ENCODE measurements at regions not wholly inside any gene's neighbourhood (a gene's known extent, or its start where the extent isn't known, plus 50 kb on each side); places are given as distances from the start of the nearest gene placed in this dataset.

GRCh38 chr18:4858379-4859127 is 338.5 kb downstream of the AKAIN1 start:
- H2BK120ac ChIP-seq (ENCODE audit: low read depth, low read length) = no peak overlapping the region
- H3K27ac ChIP-seq (ENCODE audit: low read length, poor library complexity, severe bottlenecking) = no peak overlapping the region
- H3K79me1 ChIP-seq (replicated peaks; ENCODE audit: low read length, poor library complexity, severe bottlenecking) = no peaks in the 10 kb centered on the region
- no peak overlapping the region for H3K18ac ChIP-seq (ENCODE audit: low read depth in 1 of 2, low read length in 2 of 2)
- H3K36me3 ChIP-seq (ENCODE audit: control insufficient read depth in 1 of 2, insufficient read depth in 2 of 2, low read depth in 1 of 2, low read length in 2 of 2) = no peaks in the 10 kb centered on the region
- no peaks in the 10 kb centered on the region for H3K27me3 ChIP-seq (ENCODE audit: control insufficient read depth in 1 of 2, insufficient read depth in 1 of 2, low read length in 2 of 2)
- H2BK15ac ChIP-seq (ENCODE audit: low read depth, poor library complexity, severe bottlenecking) = no peak overlapping the region
- H3K4me1 ChIP-seq (ENCODE audit: control insufficient read depth, insufficient read depth, low read depth, low read length) = no peaks in the 10 kb centered on the region
- H2BK12ac ChIP-seq (ENCODE audit: low read length in 2 of 2) = no peak overlapping the region
- no peak overlapping the region for H3K9ac ChIP-seq (ENCODE audit: low read length)
- no peak overlapping the region for H2AK5ac ChIP-seq (ENCODE audit: low read length, severe bottlenecking)
- H2AFZ ChIP-seq (ENCODE audit: low read depth, low read length) = no peak overlapping the region
- H3K9me3 ChIP-seq (ENCODE audit: control insufficient read depth, low read length) = peaks cover 38% of the 10 kb centered on the region
- H3K4me2 ChIP-seq (ENCODE audit: low read length, poor library complexity, severe bottlenecking) = no peak overlapping the region
- H3K14ac ChIP-seq (ENCODE audit: low read length in 2 of 2) = no peak overlapping the region
- H2BK5ac ChIP-seq (ENCODE audit: low read depth, low read length, poor library complexity, severe bottlenecking) = no peak overlapping the region
- no peak for DNase-seq
- no peak overlapping the region for H3K23ac ChIP-seq (ENCODE audit: low read length in 2 of 2)
- H3K4me3 ChIP-seq (ENCODE audit: insufficient read depth in 1 of 2, low read depth in 1 of 2, low read length in 2 of 2) = no peak overlapping the region
- H4K91ac ChIP-seq (ENCODE audit: low read length) = no peak overlapping the region
- no peak overlapping the region for H4K8ac ChIP-seq (ENCODE audit: low read length)
- 29% methylated on average over 1 of the region's 3 CpGs for WGBS
- no peak overlapping the region for H3K4ac ChIP-seq (ENCODE audit: low read depth in 1 of 2, low read length in 2 of 2)

DNA sequence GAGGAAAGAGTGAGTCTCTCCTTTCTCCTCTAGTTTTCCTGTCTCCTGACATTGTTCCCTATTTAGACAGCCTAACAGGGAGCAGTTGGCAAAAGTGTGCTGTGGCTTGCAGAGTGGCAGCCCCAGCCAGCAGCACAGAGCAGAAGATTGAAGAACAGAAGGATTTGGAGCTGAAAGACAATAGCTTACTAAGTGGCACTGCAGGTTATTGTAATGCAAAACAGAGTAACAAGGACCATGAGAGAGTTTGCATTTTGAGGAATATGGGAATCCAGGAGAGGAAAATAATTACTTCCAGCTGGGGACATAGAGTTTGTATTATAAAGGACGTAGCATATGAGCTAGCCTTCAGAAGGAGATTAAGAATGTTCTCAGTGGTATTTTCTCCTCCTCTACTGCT is 342.4 kb downstream of the AKAIN1 start:
- Histone ChIP-seq H2BK12ac (ENCODE audit: low read length in 2 of 2) (no peak overlapping the region), H4K91ac (ENCODE audit: low read length) (no peak overlapping the region), H3K18ac (ENCODE audit: low read depth in 1 of 2, low read length in 2 of 2) (no peak overlapping the region), H4K8ac (ENCODE audit: low read length) (no peak overlapping the region), H3K23ac (ENCODE audit: low read length in 2 of 2) (no peak overlapping the region), H3K4me3 (ENCODE audit: insufficient read depth in 1 of 2, low read depth in 1 of 2, low read length in 2 of 2) (no peak overlapping the region), H3K4me2 (ENCODE audit: low read length, poor library complexity, severe bottlenecking) (no peak overlapping the region), H3K4ac (ENCODE audit: low read depth in 1 of 2, low read length in 2 of 2) (no peak overlapping the region), H3K79me1 (replicated peaks; ENCODE audit: low read length, poor library complexity, severe bottlenecking) (no peaks in the 10 kb centered on the region), H3K9me3 (ENCODE audit: control insufficient read depth, low read length) (peaks cover 35% of the 10 kb centered on the region), H3K4me1 (ENCODE audit: control insufficient read depth, insufficient read depth, low read depth, low read length) (no peaks in the 10 kb centered on the region), H2BK15ac (ENCODE audit: low read depth, poor library complexity, severe bottlenecking) (no peak overlapping the region), H2BK120ac (ENCODE audit: low read depth, low read length) (no peak overlapping the region), H2AFZ (ENCODE audit: low read depth, low read length) (no peak overlapping the region), H3K36me3 (ENCODE audit: control insufficient read depth in 1 of 2, insufficient read depth in 2 of 2, low read depth in 1 of 2, low read length in 2 of 2) (no peaks in the 10 kb centered on the region), H2AK5ac (ENCODE audit: low read length, severe bottlenecking) (no peak overlapping the region), H3K14ac (ENCODE audit: low read length in 2 of 2) (no peak overlapping the region), H3K27ac (ENCODE audit: low read length, poor library complexity, severe bottlenecking) (no peak overlapping the region), H3K27me3 (ENCODE audit: control insufficient read depth in 1 of 2, insufficient read depth in 1 of 2, low read length in 2 of 2) (no peaks in the 10 kb centered on the region), H2BK5ac (ENCODE audit: low read depth, low read length, poor library complexity, severe bottlenecking) (no peak overlapping the region), H3K9ac (ENCODE audit: low read length) (no peak overlapping the region)
- no peak for DNase-seq
- 60% methylated on average over 1 of the region's 1 CpG for WGBS

DNA sequence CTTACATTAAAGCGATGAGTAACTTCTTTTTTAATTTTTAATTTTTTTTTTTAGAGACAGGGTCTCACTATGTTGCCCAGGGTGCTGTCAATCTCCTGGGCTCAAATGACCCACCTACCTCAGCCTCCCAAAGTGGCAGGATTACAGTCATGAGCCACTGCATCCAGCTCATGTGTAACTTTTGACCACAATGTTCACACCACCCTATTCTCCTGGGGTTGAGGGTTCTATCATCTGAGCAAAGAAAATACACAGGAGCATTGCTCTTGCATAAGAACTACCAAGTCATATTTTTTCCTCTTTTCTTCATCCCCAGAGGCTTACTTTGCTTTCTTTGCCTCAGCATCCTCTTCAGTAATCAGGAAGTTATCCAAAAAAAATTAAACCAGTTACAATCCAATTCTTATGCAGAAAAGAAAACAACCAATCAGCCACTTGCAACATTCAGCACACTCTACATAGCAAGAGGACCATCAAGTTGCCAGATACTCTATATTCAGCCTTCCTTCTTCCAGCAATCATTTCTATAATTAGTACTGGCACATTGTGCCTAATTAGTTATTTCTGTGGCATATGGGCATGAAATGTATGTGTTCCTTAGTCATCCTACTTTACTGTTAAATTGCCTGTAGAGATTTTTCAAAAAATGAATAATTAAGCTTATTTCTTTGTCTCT is 345.6 kb downstream of the AKAIN1 start:
- no peak overlapping the region for H3K4me3 ChIP-seq (ENCODE audit: insufficient read depth in 1 of 2, low read depth in 1 of 2, low read length in 2 of 2)
- no peak overlapping the region for H2BK120ac ChIP-seq (ENCODE audit: low read depth, low read length)
- no peak for DNase-seq
- H3K79me1 ChIP-seq (replicated peaks; ENCODE audit: low read length, poor library complexity, severe bottlenecking) = no peaks in the 10 kb centered on the region
- peaks cover 25% of the 10 kb centered on the region for H3K9me3 ChIP-seq (ENCODE audit: control insufficient read depth, low read length)
- no peak overlapping the region for H3K23ac ChIP-seq (ENCODE audit: low read length in 2 of 2)
- H2BK5ac ChIP-seq (ENCODE audit: low read depth, low read length, poor library complexity, severe bottlenecking) = no peak overlapping the region
- H3K4ac ChIP-seq (ENCODE audit: low read depth in 1 of 2, low read length in 2 of 2) = no peak overlapping the region
- H3K27ac ChIP-seq (ENCODE audit: low read length, poor library complexity, severe bottlenecking) = no peak overlapping the region
- 100% methylated on average over 1 of the region's 1 CpG for WGBS
- H3K9ac ChIP-seq (ENCODE audit: low read length) = no peak overlapping the region
- no peak overlapping the region for H2AFZ ChIP-seq (ENCODE audit: low read depth, low read length)
- no peak overlapping the region for H2AK5ac ChIP-seq (ENCODE audit: low read length, severe bottlenecking)
- no peak overlapping the region for H3K14ac ChIP-seq (ENCODE audit: low read length in 2 of 2)
- H3K4me2 ChIP-seq (ENCODE audit: low read length, poor library complexity, severe bottlenecking) = no peak overlapping the region
- no peak overlapping the region for H2BK15ac ChIP-seq (ENCODE audit: low read depth, poor library complexity, severe bottlenecking)
- no peaks in the 10 kb centered on the region for H3K4me1 ChIP-seq (ENCODE audit: control insufficient read depth, insufficient read depth, low read depth, low read length)
- no peak overlapping the region for H4K8ac ChIP-seq (ENCODE audit: low read length)
- no peak overlapping the region for H2BK12ac ChIP-seq (ENCODE audit: low read length in 2 of 2)
- no peaks in the 10 kb centered on the region for H3K36me3 ChIP-seq (ENCODE audit: control insufficient read depth in 1 of 2, insufficient read depth in 2 of 2, low read depth in 1 of 2, low read length in 2 of 2)
- H3K18ac ChIP-seq (ENCODE audit: low read depth in 1 of 2, low read length in 2 of 2) = no peak overlapping the region
- no peaks in the 10 kb centered on the region for H3K27me3 ChIP-seq (ENCODE audit: control insufficient read depth in 1 of 2, insufficient read depth in 1 of 2, low read length in 2 of 2)
- no peak overlapping the region for H4K91ac ChIP-seq (ENCODE audit: low read length)

DNA sequence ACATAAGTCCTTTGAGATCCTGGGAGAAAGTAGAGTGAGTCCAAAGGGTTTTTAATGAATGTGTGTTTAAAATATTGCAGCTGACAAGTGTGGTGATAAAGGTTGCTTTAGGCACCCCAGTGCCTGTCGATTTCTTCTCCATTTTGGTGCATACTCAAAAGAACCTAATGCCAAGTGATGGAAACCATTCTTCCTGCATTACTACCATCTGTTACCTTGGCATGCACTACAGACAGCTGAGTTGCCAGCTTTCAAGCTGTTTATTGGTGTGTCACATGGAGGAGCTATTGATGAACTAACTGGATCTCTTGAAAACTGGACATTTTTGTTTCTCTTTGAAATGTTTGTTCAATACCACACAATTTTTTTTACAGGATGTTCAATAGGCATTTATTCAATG is 350.0 kb downstream of the AKAIN1 start:
- Histone ChIP-seq H2BK12ac (ENCODE audit: low read length in 2 of 2) (no peak overlapping the region), H3K27me3 (ENCODE audit: control insufficient read depth in 1 of 2, insufficient read depth in 1 of 2, low read length in 2 of 2) (no peaks in the 10 kb centered on the region), H3K4ac (ENCODE audit: low read depth in 1 of 2, low read length in 2 of 2) (no peak overlapping the region), H2AFZ (ENCODE audit: low read depth, low read length) (no peak overlapping the region), H3K9ac (ENCODE audit: low read length) (no peak overlapping the region), H3K14ac (ENCODE audit: low read length in 2 of 2) (no peak overlapping the region), H3K23ac (ENCODE audit: low read length in 2 of 2) (no peak overlapping the region), H3K9me3 (ENCODE audit: control insufficient read depth, low read length) (peaks cover 13% of the 10 kb centered on the region), H3K4me1 (ENCODE audit: control insufficient read depth, insufficient read depth, low read depth, low read length) (no peaks in the 10 kb centered on the region), H4K8ac (ENCODE audit: low read length) (no peak overlapping the region), H3K4me2 (ENCODE audit: low read length, poor library complexity, severe bottlenecking) (no peak overlapping the region), H2BK120ac (ENCODE audit: low read depth, low read length) (no peak overlapping the region), H3K79me1 (replicated peaks; ENCODE audit: low read length, poor library complexity, severe bottlenecking) (no peaks in the 10 kb centered on the region), H3K36me3 (ENCODE audit: control insufficient read depth in 1 of 2, insufficient read depth in 2 of 2, low read depth in 1 of 2, low read length in 2 of 2) (no peaks in the 10 kb centered on the region), H2BK5ac (ENCODE audit: low read depth, low read length, poor library complexity, severe bottlenecking) (no peak overlapping the region), H2BK15ac (ENCODE audit: low read depth, poor library complexity, severe bottlenecking) (no peak overlapping the region), H4K91ac (ENCODE audit: low read length) (no peak overlapping the region), H3K27ac (ENCODE audit: low read length, poor library complexity, severe bottlenecking) (no peak overlapping the region), H2AK5ac (ENCODE audit: low read length, severe bottlenecking) (no peak overlapping the region), H3K18ac (ENCODE audit: low read depth in 1 of 2, low read length in 2 of 2) (no peak overlapping the region), H3K4me3 (ENCODE audit: insufficient read depth in 1 of 2, low read depth in 1 of 2, low read length in 2 of 2) (no peak overlapping the region)
- no peak for DNase-seq
- 29% methylated on average over 1 of the region's 1 CpG for WGBS

All from mesenchymal stem cell (in vitro differentiated cells and primary cell).